ENCODE measurements at regions not wholly inside any gene's neighbourhood (a gene's known extent, or its start where the extent isn't known, plus 50 kb on each side); places are given as distances from the start of the nearest gene placed in this dataset.
"Not testable (repeated sequence)": the region's sequence is repeated elsewhere in the genome, so short reads cannot be mapped to it uniquely, and the experiment has no call there.

GRCh38 chr10:9166770-9167169 is 1112.3 kb downstream of the GATA3 start:
- DNase-seq: no peak
- POLR2A ChIA-PET (ENCODE audit: unreplicated experiment): no interaction called here
- intact Hi-C loops (cut with micrococcal nuclease; ENCODE audit: unreplicated experiment): no loop called here

GRCh38 chr10:9172276-9172675 is 1117.8 kb downstream of the GATA3 start:
- no TSS peak for BruUV-seq (replicated peaks)
- Histone ChIP-seq H3K9me3 (ENCODE audit: insufficient read depth, low read depth) (no peaks in the 10 kb centered on the region), H3K36me3 (ENCODE audit: low read depth) (no peaks in the 10 kb centered on the region), H3K79me2 (ENCODE audit: low read depth) (no peaks in the 10 kb centered on the region), H4K20me1 (ENCODE audit: insufficient read depth) (no peaks in the 10 kb centered on the region), H3K27me3 (ENCODE audit: insufficient read depth, low read depth) (no peaks in the 10 kb centered on the region), H2AFZ (no peak overlapping the region), H3K4me2 (no peak overlapping the region), H3K27ac (no peak overlapping the region), H3K9me2 (ENCODE audit: insufficient read depth) (no peaks in the 10 kb centered on the region), H3F3A (ENCODE audit: insufficient read depth, low read depth) (no peaks in the 10 kb centered on the region), H3K4me3 (no peak overlapping the region), H3K4me1 (replicated peaks; ENCODE audit: insufficient read depth) (no peaks in the 10 kb centered on the region)
- intact Hi-C loops (cut with micrococcal nuclease; ENCODE audit: unreplicated experiment): no loop called here
- ChIA-PET CTCF (no interaction called here), POLR2A (ENCODE audit: unreplicated experiment) (no interaction called here)
- DNase-seq: no peak
- TF ChIP-seq EZH2 (IDR thresholded peaks at IDR 0.05; ENCODE audit: low read depth): no peak
- no peak for TF ChIP-seq CTCF (conservative IDR thresholded peaks at IDR 0.05)

More at GRCh38 chr10:9166770-9167169, 1112.3 kb downstream of the GATA3 start:
- Histone ChIP-seq H3K4me1 (replicated peaks; ENCODE audit: insufficient read depth) (no peaks in the 10 kb centered on the region), H3K36me3 (ENCODE audit: low read depth) (no peaks in the 10 kb centered on the region), H3K4me2 (no peak overlapping the region), H3K9me2 (ENCODE audit: insufficient read depth) (no peaks in the 10 kb centered on the region), H3K27me3 (ENCODE audit: insufficient read depth, low read depth) (no peaks in the 10 kb centered on the region), H3K27ac (no peak overlapping the region), H3F3A (ENCODE audit: insufficient read depth, low read depth) (no peaks in the 10 kb centered on the region), H3K79me2 (ENCODE audit: low read depth) (no peaks in the 10 kb centered on the region), H2AFZ (no peak overlapping the region), H4K20me1 (ENCODE audit: insufficient read depth) (no peaks in the 10 kb centered on the region), H3K9me3 (ENCODE audit: insufficient read depth, low read depth) (no peaks in the 10 kb centered on the region), H3K4me3 (no peak overlapping the region)
- BruUV-seq (replicated peaks): no TSS peak
- CTCF ChIA-PET: no interaction called here
- TF ChIP-seq EZH2 (IDR thresholded peaks at IDR 0.05; ENCODE audit: low read depth): no peak
- TF ChIP-seq CTCF (conservative IDR thresholded peaks at IDR 0.05): no peak

GRCh38 chr10:9175200-9175599 is 1120.7 kb downstream of the GATA3 start:
- TF ChIP-seq EZH2 (IDR thresholded peaks at IDR 0.05; ENCODE audit: low read depth): no peak
- no peak for TF ChIP-seq CTCF (conservative IDR thresholded peaks at IDR 0.05)
- no peak overlapping the region for H3K4me2 ChIP-seq
- H3K79me2 ChIP-seq (ENCODE audit: low read depth): no peaks in the 10 kb centered on the region
- DNase-seq: no peak
- POLR2A ChIA-PET (ENCODE audit: unreplicated experiment): no interaction called here
- no peaks in the 10 kb centered on the region for H3K36me3 ChIP-seq (ENCODE audit: low read depth)
- no peaks in the 10 kb centered on the region for H3F3A ChIP-seq (ENCODE audit: insufficient read depth, low read depth)
- no peaks in the 10 kb centered on the region for H3K9me2 ChIP-seq (ENCODE audit: insufficient read depth)
- no peak overlapping the region for H2AFZ ChIP-seq
- BruUV-seq (replicated peaks): no TSS peak
- no peaks in the 10 kb centered on the region for H3K27me3 ChIP-seq (ENCODE audit: insufficient read depth, low read depth)
- H3K9me3 ChIP-seq (ENCODE audit: insufficient read depth, low read depth): no peaks in the 10 kb centered on the region
- CTCF ChIA-PET: no interaction called here
- no peaks in the 10 kb centered on the region for H4K20me1 ChIP-seq (ENCODE audit: insufficient read depth)
- H3K27ac ChIP-seq: no peak overlapping the region
- intact Hi-C loops (cut with micrococcal nuclease; ENCODE audit: unreplicated experiment): no loop called here
- H3K4me3 ChIP-seq: no peak overlapping the region
- no peaks in the 10 kb centered on the region for H3K4me1 ChIP-seq (replicated peaks; ENCODE audit: insufficient read depth)

- H3K9me3 ChIP-seq (ENCODE audit: insufficient read depth, low read depth); H3K4me3 ChIP-seq; H3K4me1 ChIP-seq (replicated peaks; ENCODE audit: insufficient read depth); H3K36me3 ChIP-seq (ENCODE audit: low read depth); H3K27ac ChIP-seq; H3F3A ChIP-seq (ENCODE audit: insufficient read depth, low read depth); BruUV-seq (replicated peaks); H4K20me1 ChIP-seq (ENCODE audit: insufficient read depth); H3K4me2 ChIP-seq; H3K27me3 ChIP-seq (ENCODE audit: insufficient read depth, low read depth); intact Hi-C loops (cut with micrococcal nuclease; ENCODE audit: unreplicated experiment); H3K79me2 ChIP-seq (ENCODE audit: low read depth); H2AFZ ChIP-seq; CTCF ChIA-PET; DNase-seq; H3K9me2 ChIP-seq (ENCODE audit: insufficient read depth): not testable (repeated sequence)
- POLR2A ChIA-PET (ENCODE audit: unreplicated experiment): interaction anchor here (0.5 kb wide), 1 partner anchor 58 kb away, joined by 4 read pairs; no protein-coding TSS in a partner anchor
Observed at GRCh38 chr10:9183197-9183880, 1128.9 kb downstream of the GATA3 start.
